Activated CD4-positive, alpha-beta T cell treated with anti-CD3 and anti-CD28 coated beads for 4 hours (primary cell): ENCODE measurements at regions not wholly inside any gene's neighbourhood (a gene's known extent, or its start where the extent isn't known, plus 50 kb on each side); places are given as distances from the start of the nearest gene placed in this dataset.

Experiments used
- DNase-seq, 2 donors: peaks; one replicate each; pipeline ENCODE4 v3.0.0-alpha.2; 2020

GRCh38 chr2:34353509-34354113 lies 754.5 kb upstream of the FAM98A start:
- DNase-seq, result no peak

GRCh38 chr2:34349527-34349926 lies 750.4 kb upstream of the FAM98A start:
- no peak for DNase-seq

- DNase-seq, result no peak
Observed at GRCh38 chr2:34345030-34345429, 745.9 kb upstream of the FAM98A start.

- DNase-seq, result no peak
Observed at GRCh38 chr2:34340307-34340706, 741.2 kb upstream of the FAM98A start.

- no peak for DNase-seq
Observed at GRCh38 chr2:34337735-34338134, 738.6 kb upstream of the FAM98A start.

- no peak for DNase-seq
Observed at GRCh38 chr2:34332813-34333212, 733.7 kb upstream of the FAM98A start.

GRCh38 chr2:34320056-34320455 lies 721.0 kb upstream of the FAM98A start:
- DNase-seq, result no peak

GRCh38 chr2:34317797-34318196 lies 718.7 kb upstream of the FAM98A start:
- DNase-seq, result no peak

- DNase-seq, result no peak
Observed at GRCh38 chr2:34316788-34317187, 717.7 kb upstream of the FAM98A start.

GRCh38 chr2:34311816-34312215 lies 712.7 kb upstream of the FAM98A start:
- DNase-seq, result no peak

GRCh38 chr2:34308140-34308539 lies 709.0 kb upstream of the FAM98A start:
- no peak for DNase-seq

GRCh38 chr2:34307636-34308035 lies 708.5 kb upstream of the FAM98A start:
- DNase-seq, result no peak

- no peak for DNase-seq
Observed at GRCh38 chr2:34306745-34307144, 707.6 kb upstream of the FAM98A start.

- no peak for DNase-seq
Observed at GRCh38 chr2:34305587-34305986, 706.5 kb upstream of the FAM98A start.

GRCh38 chr2:34294961-34295360 lies 695.9 kb upstream of the FAM98A start:
- no peak for DNase-seq

- no peak for DNase-seq
Observed at GRCh38 chr2:34291076-34291475, 692.0 kb upstream of the FAM98A start.

- DNase-seq, result no peak
Observed at GRCh38 chr2:34288016-34288415, 688.9 kb upstream of the FAM98A start.

GRCh38 chr2:34280606-34281005 lies 681.5 kb upstream of the FAM98A start:
- no peak for DNase-seq

GRCh38 chr2:34266908-34267697 lies 668.0 kb upstream of the FAM98A start:
- DNase-seq, result no peak

- DNase-seq, result no peak
Observed at GRCh38 chr2:34261701-34262100, 662.6 kb upstream of the FAM98A start.

- no peak for DNase-seq
Observed at GRCh38 chr2:34254272-34254878, 655.3 kb upstream of the FAM98A start.

- no peak for DNase-seq
Observed at GRCh38 chr2:34252111-34252510, 653.0 kb upstream of the FAM98A start.

GRCh38 chr2:34251578-34251977 lies 652.5 kb upstream of the FAM98A start:
- no peak for DNase-seq

- no peak for DNase-seq
Observed at GRCh38 chr2:34244195-34244594, 645.1 kb upstream of the FAM98A start.
